Neural progenitor cell (in vitro differentiated cells): ENCODE measurements at regions not wholly inside any gene's neighbourhood (a gene's known extent, or its start where the extent isn't known, plus 50 kb on each side); places are given as distances from the start of the nearest gene placed in this dataset.

Source experiments
- CTCF ChIP-seq: fragments of 200-600 bp; sonication (generic); IDR thresholded peaks from 2 replicates; pipeline ENCODE4 v1.5.1; 2017; ENCODE audit warnings: antibody characterized with exemption, mild to moderate bottlenecking
- EZH2phosphoT487 ChIP-seq: fragments of 200-600 bp; sonication (generic); IDR thresholded peaks from 2 replicates; pipeline ENCODE4 v1.6.1; 2017; ENCODE audit warnings: antibody characterized with exemption

- TF ChIP-seq CTCF: no peak
- TF ChIP-seq EZH2phosphoT487: no peak
Observed at GRCh38 chr4:176919631-176920030, 126.9 kb upstream of the VEGFC start.
